H9 (cell line): ENCODE measurements at regions not wholly inside any gene's neighbourhood (a gene's known extent, or its start where the extent isn't known, plus 50 kb on each side); places are given as distances from the start of the nearest gene placed in this dataset.

Experiments
- DNase-seq: peaks from one replicate; pipeline ENCODE4 v3.0.0-alpha.2; 2017
- H2AFZ ChIP-seq: one replicate; pipeline ENCODE4 v1.6.1; 2013; ENCODE audit warnings: mild to moderate bottlenecking, low read length, control low read depth, moderate library complexity
- H2AK5ac ChIP-seq: 2 replicates; pipeline ENCODE4 v1.6.1; 2013; ENCODE audit warnings: low read length, control low read depth, mixed read lengths; ENCODE audit not compliant: insufficient read length
- H2BK120ac ChIP-seq: one replicate; pipeline ENCODE4 v1.6.1; 2013; ENCODE audit warnings: low read depth, mild to moderate bottlenecking, low read length, control low read depth, inconsistent platforms; ENCODE audit not compliant: poor library complexity, severe bottlenecking
- H2BK12ac ChIP-seq: 2 replicates; pipeline ENCODE4 v1.6.1; 2013; ENCODE audit warnings: low read length, control low read depth, mixed read lengths, low read depth; ENCODE audit not compliant: insufficient read length
- H2BK15ac ChIP-seq: 2 replicates; pipeline ENCODE4 v1.6.1; 2013; ENCODE audit warnings: low read depth, low read length, control low read depth
- H2BK20ac ChIP-seq: one replicate; pipeline ENCODE4 v1.6.1; 2013; ENCODE audit warnings: low read depth, mild to moderate bottlenecking, low read length, control low read depth, inconsistent platforms; ENCODE audit not compliant: poor library complexity, severe bottlenecking
- H2BK5ac ChIP-seq: 2 replicates; pipeline ENCODE4 v1.6.1; 2013; ENCODE audit warnings: low read length, control low read depth, mixed read lengths; ENCODE audit not compliant: insufficient read length
- H3K14ac ChIP-seq: 2 replicates; pipeline ENCODE4 v1.6.1; 2013; ENCODE audit warnings: low read length, control low read depth; ENCODE audit not compliant: insufficient read depth
- H3K18ac ChIP-seq: 2 replicates; pipeline ENCODE4 v1.6.1; 2013; ENCODE audit warnings: low read depth, mild to moderate bottlenecking, mixed read lengths, low read length, control low read depth; ENCODE audit not compliant: insufficient read length
- H3K23ac ChIP-seq: 2 replicates; pipeline ENCODE4 v1.6.1; 2013; ENCODE audit warnings: low read length, control low read depth, mixed read lengths, low read depth; ENCODE audit not compliant: insufficient read length
- H3K23me2 ChIP-seq: 2 replicates; pipeline ENCODE4 v1.6.1; 2013; ENCODE audit warnings: low read depth, mild to moderate bottlenecking, mixed read lengths, low read length, control low read depth; ENCODE audit not compliant: insufficient read length, poor library complexity, severe bottlenecking
- H3K27ac ChIP-seq: 2 replicates; pipeline ENCODE4 v1.5.1; 2013; ENCODE audit warnings: low read length, control low read depth, mixed read lengths, low read depth; ENCODE audit not compliant: insufficient read length
- H3K27me3 ChIP-seq: 2 replicates; pipeline ENCODE4 v1.6.1; 2013; ENCODE audit warnings: low read length, control low read depth, inconsistent platforms; ENCODE audit not compliant: insufficient read depth
- H3K4ac ChIP-seq: 2 replicates; pipeline ENCODE4 v1.6.1; 2013; ENCODE audit warnings: low read depth, mild to moderate bottlenecking, control low read depth, inconsistent platforms, low read length, moderate library complexity
- H3K4me1 ChIP-seq: 2 replicates; pipeline ENCODE4 v1.6.1; 2013; ENCODE audit warnings: low read length, control low read depth, inconsistent platforms; ENCODE audit not compliant: insufficient read depth
- H3K4me2 ChIP-seq: 2 replicates; pipeline ENCODE4 v1.6.1; 2013; ENCODE audit warnings: low read length, control low read depth, mixed read lengths; ENCODE audit not compliant: insufficient read length, insufficient read depth
- H3K56ac ChIP-seq: 2 replicates; pipeline ENCODE4 v1.6.1; 2013; ENCODE audit warnings: low read depth, mild to moderate bottlenecking, mixed read lengths, low read length, control low read depth; ENCODE audit not compliant: insufficient read length
- H3K79me1 ChIP-seq: 2 replicates; pipeline ENCODE4 v1.6.1; 2013; ENCODE audit warnings: low read depth, mild to moderate bottlenecking, moderate library complexity, low read length, control low read depth, inconsistent platforms; ENCODE audit not compliant: insufficient read depth, poor library complexity, severe bottlenecking
- H3K79me2 ChIP-seq: 2 replicates; pipeline ENCODE4 v1.6.1; 2013; ENCODE audit warnings: low read length, control low read depth, inconsistent platforms; ENCODE audit not compliant: insufficient read depth
- H3K9ac ChIP-seq: 2 replicates; pipeline ENCODE4 v1.6.1; 2013; ENCODE audit warnings: low read length, control low read depth, mixed read lengths; ENCODE audit not compliant: insufficient read length; ENCODE audit errors: extremely low read depth
- H3K9me3 ChIP-seq: one replicate; pipeline ENCODE4 v1.6.1; 2013; ENCODE audit warnings: low read depth, low read length, inconsistent platforms; ENCODE audit not compliant: control insufficient read depth
- H3T11ph ChIP-seq: one replicate; pipeline ENCODE4 v1.6.1; 2013; ENCODE audit warnings: mild to moderate bottlenecking, low read length, control low read depth, inconsistent platforms
- H4K20me1 ChIP-seq: one replicate; pipeline ENCODE4 v1.6.1; 2013; ENCODE audit not compliant: control insufficient read depth, insufficient read length, insufficient read depth
- H4K5ac ChIP-seq: 2 replicates; pipeline ENCODE4 v1.6.1; 2013; ENCODE audit warnings: low read depth, mild to moderate bottlenecking, mixed read lengths, low read length, control low read depth; ENCODE audit not compliant: insufficient read length
- H4K8ac ChIP-seq: replicated peaks from 2 replicates; pipeline ENCODE4 v1.6.1; 2013; ENCODE audit warnings: low read length, control low read depth, mixed read lengths, low read depth; ENCODE audit not compliant: insufficient read length
- H4K91ac ChIP-seq: 2 replicates; pipeline ENCODE4 v1.6.1; 2013; ENCODE audit warnings: low read depth, mild to moderate bottlenecking, moderate library complexity, mixed read lengths, low read length, control low read depth; ENCODE audit not compliant: insufficient read length
- H3K27ac Mint-ChIP-seq, 3 experiments: 2 replicates in 2 of 3; 3 replicates in 1 of 3; pipeline ENCODE4 v1.8.0; 2020 to 2021; ENCODE audit warnings: mixed read lengths in 3 of 3, mild to moderate bottlenecking in 1 of 3, moderate library complexity in 1 of 3
- H3K27me3 Mint-ChIP-seq: 2 replicates; pipeline ENCODE4 v1.8.0; 2021; ENCODE audit warnings: low read depth, mild to moderate bottlenecking, moderate library complexity, mixed read lengths
- H3K36me3 Mint-ChIP-seq, 3 experiments: 2 replicates in 2 of 3; 3 replicates in 1 of 3; pipeline ENCODE4 v1.8.0; 2020 to 2021; ENCODE audit warnings: low read depth in 3 of 3, mixed read lengths in 3 of 3; ENCODE audit not compliant: insufficient read depth in 1 of 3
- H3K4me1 Mint-ChIP-seq, 2 experiments: 2 replicates each; pipeline ENCODE4 v1.8.0; 2020; ENCODE audit warnings: mixed read lengths in 2 of 2
- H3K4me3 Mint-ChIP-seq, 2 experiments: 2 replicates in 1 of 2; 3 replicates in 1 of 2; pipeline ENCODE4 v1.8.0; 2020 to 2021; ENCODE audit warnings: mild to moderate bottlenecking in 2 of 2, mixed read lengths in 2 of 2, moderate library complexity in 1 of 2
- H3K9me3 Mint-ChIP-seq, 2 experiments: 2 replicates in 1 of 2; 3 replicates in 1 of 2; pipeline ENCODE4 v1.8.0; 2020; ENCODE audit warnings: mild to moderate bottlenecking in 2 of 2, mixed read lengths in 2 of 2, moderate library complexity in 1 of 2
- CTCF ChIP-seq: fragments of 200-600 bp; sonication (generic); conservative IDR thresholded peaks from 3 replicates; pipeline ENCODE4 v1.8.0; 2021; ENCODE audit warnings: antibody characterized with exemption, mild to moderate bottlenecking
- WGBS: extraction: QIAGEN DNeasy Blood & Tissue Kit; methylation state at CpG from one replicate; pipeline ENCODE4 v1.1.7; 2013; ENCODE audit warnings: missing lambda C conversion rate, low lambda C conversion rate, mixed read lengths; ENCODE audit not compliant: insufficient read length; ENCODE audit errors: extremely low coverage; 5-methylcytosine and 5-hydroxymethylcytosine counted together

- H3K9me3 Mint-ChIP-seq, result no peaks in the 10 kb centered on the region
- no peak overlapping the region for H3K4me3 Mint-ChIP-seq
- Histone ChIP-seq H4K91ac (no peak overlapping the region), H2BK15ac (no peak overlapping the region), H3K9ac (no peak overlapping the region), H2BK20ac (no peak overlapping the region), H3K23me2 (no peaks in the 10 kb centered on the region), H3K14ac (no peak overlapping the region), H3K4me2 (no peak overlapping the region), H2BK12ac (no peak overlapping the region), H2BK120ac (no peak overlapping the region), H3K27ac (no peak overlapping the region), H2AFZ (no peak overlapping the region), H3K4ac (no peak overlapping the region), H4K5ac (no peak overlapping the region), H2AK5ac (no peak overlapping the region), H3K9me3 (no peaks in the 10 kb centered on the region), H3K23ac (no peak overlapping the region), H3K79me1 (no peaks in the 10 kb centered on the region), H3K4me1 (no peaks in the 10 kb centered on the region), H3K27me3 (no peaks in the 10 kb centered on the region), H3K79me2 (no peaks in the 10 kb centered on the region), H3K18ac (no peak overlapping the region), H4K20me1 (no peaks in the 10 kb centered on the region), H4K8ac (no peak overlapping the region), H3T11ph (no peak overlapping the region), H3K56ac (no peak overlapping the region), H2BK5ac (no peak overlapping the region)
- TF ChIP-seq CTCF, result no peak
- H3K36me3 Mint-ChIP-seq, result no peaks in the 10 kb centered on the region; a peak in 1 of 7 replicates
- no CpG with 5 or more reads among the region's 6 CpGs for WGBS
- peaks cover 8% of the 10 kb centered on the region for H3K27me3 Mint-ChIP-seq
- H3K27ac Mint-ChIP-seq, result no peak overlapping the region
- no peak for DNase-seq
- H3K4me1 Mint-ChIP-seq, result peaks cover 9 to 10% of the 10 kb centered on the region in 2 experiments
Observed at GRCh38 chr3:124235446-124235845, 243.5 kb upstream of the ROPN1 start.
